NCI-H1092 treated with DMSO at 0.1 percent for 48 hours (cell line): ENCODE measurements at regions not wholly inside any gene's neighbourhood (a gene's known extent, or its start where the extent isn't known, plus 50 kb on each side); places are given as distances from the start of the nearest gene placed in this dataset.
A peak's percentile ranks its signal among the peaks of the same experiment; 100 is the strongest.

Experiments used
- DNase-seq: peaks from one replicate; lab custom pipeline; 2025; lab: John Stamatoyannopoulos, UW

- DNase-seq, result no peak
Observed at GRCh38 chr20:60510356-60510755, 552.1 kb downstream of the CDH26 start.

GRCh38 chr20:60512443-60512842 lies 554.2 kb downstream of the CDH26 start:
- DNase-seq, result no peak

GRCh38 chr20:60513141-60513540 lies 554.9 kb downstream of the CDH26 start:
- no peak for DNase-seq

GRCh38 chr20:60516442-60516841 lies 558.2 kb downstream of the CDH26 start:
- DNase-seq, result no peak

GRCh38 chr20:60518022-60518421 lies 559.8 kb downstream of the CDH26 start:
- no peak for DNase-seq

- no peak for DNase-seq
Observed at GRCh38 chr20:60525397-60525796, 567.2 kb downstream of the CDH26 start.

- no peak for DNase-seq
Observed at GRCh38 chr20:60527656-60528055, 569.4 kb downstream of the CDH26 start.

- DNase-seq, result no peak
Observed at GRCh38 chr20:60528141-60528540, 569.9 kb downstream of the CDH26 start.

GRCh38 chr20:60529149-60529548 lies 570.9 kb downstream of the CDH26 start:
- DNase-seq, result no peak

GRCh38 chr20:60535211-60535610 lies 577.0 kb downstream of the CDH26 start:
- DNase-seq, result no peak

- peak; percentile 60 for DNase-seq
Observed at GRCh38 chr20:60540591-60540990, 582.4 kb downstream of the CDH26 start.

GRCh38 chr20:60541991-60542390 lies 583.8 kb downstream of the CDH26 start:
- DNase-seq, result no peak

- no peak for DNase-seq
Observed at GRCh38 chr20:60543598-60543997, 585.4 kb downstream of the CDH26 start.

- no peak for DNase-seq
Observed at GRCh38 chr20:60553095-60553494, 594.9 kb downstream of the CDH26 start.

GRCh38 chr20:60558486-60558885 lies 600.3 kb downstream of the CDH26 start:
- DNase-seq, result no peak

GRCh38 chr20:60559462-60559861 lies 601.2 kb downstream of the CDH26 start:
- DNase-seq, result no peak

- no peak for DNase-seq
Observed at GRCh38 chr20:60561052-60561451, 602.8 kb downstream of the CDH26 start.

- DNase-seq, result peak; percentile 68
Observed at GRCh38 chr20:60565083-60565482, 606.9 kb downstream of the CDH26 start.

GRCh38 chr20:60565551-60565950 lies 607.3 kb downstream of the CDH26 start:
- no peak for DNase-seq

- DNase-seq, result no peak
Observed at GRCh38 chr20:60569116-60569515, 610.9 kb downstream of the CDH26 start.

- peak; percentile 75 for DNase-seq
Observed at GRCh38 chr20:60570481-60571277, 612.5 kb downstream of the CDH26 start.

- peak; percentile 97 for DNase-seq
Observed at GRCh38 chr20:60573003-60573680, 614.9 kb downstream of the CDH26 start.

- DNase-seq, result no peak
Observed at GRCh38 chr20:60576236-60576635, 618.0 kb downstream of the CDH26 start.
